LNCaP clone FGC (cell line): ENCODE measurements at regions not wholly inside any gene's neighbourhood (a gene's known extent, or its start where the extent isn't known, plus 50 kb on each side); places are given as distances from the start of the nearest gene placed in this dataset.

ENCODE experiments used
- DNase-seq: peaks from one replicate; pipeline ENCODE4 v3.0.0-alpha.2; 2011; ENCODE audit warnings: low read depth
- H3K4me3 ChIP-seq: 2 replicates; pipeline ENCODE4 v1.5.1; 2011; ENCODE audit warnings: mild to moderate bottlenecking, low read depth, low read length, control low read depth
- CTCF ChIP-seq: IDR thresholded peaks from 2 replicates; pipeline ENCODE4 v1.5.1; 2012; ENCODE audit warnings: mild to moderate bottlenecking; ENCODE audit not compliant: control insufficient read depth, insufficient read depth; ENCODE audit errors: extremely low read depth

GRCh38 chr11:80538040-80538439 is 1097.2 kb upstream of the TENM4 start:
- no peak for TF ChIP-seq CTCF
- no peak for DNase-seq

GRCh38 chr11:80533463-80533862 is 1092.6 kb upstream of the TENM4 start:
- no peak overlapping the region for H3K4me3 ChIP-seq
- DNase-seq: no peak
- TF ChIP-seq CTCF: no peak

More at GRCh38 chr11:80538040-80538439, 1097.2 kb upstream of the TENM4 start:
- H3K4me3 ChIP-seq: no peak overlapping the region

GRCh38 chr11:80532633-80533232 is 1091.9 kb upstream of the TENM4 start:
- no peak for DNase-seq
- no peak overlapping the region for H3K4me3 ChIP-seq
- no peak for TF ChIP-seq CTCF

- no peak for DNase-seq
- no peak overlapping the region for H3K4me3 ChIP-seq
- no peak for TF ChIP-seq CTCF
Measured at GRCh38 chr11:80529726-80530125, 1088.9 kb upstream of the TENM4 start.

GRCh38 chr11:80525663-80526405 is 1085.0 kb upstream of the TENM4 start:
- TF ChIP-seq CTCF: no peak
- DNase-seq: no peak
- H3K4me3 ChIP-seq: no peak overlapping the region

- no peak for TF ChIP-seq CTCF
- no peak for DNase-seq
- no peak overlapping the region for H3K4me3 ChIP-seq
Measured at GRCh38 chr11:80524349-80524748, 1083.5 kb upstream of the TENM4 start.
